Neural cell (in vitro differentiated cells): ENCODE measurements at regions not wholly inside any gene's neighbourhood (a gene's known extent, or its start where the extent isn't known, plus 50 kb on each side); places are given as distances from the start of the nearest gene placed in this dataset.
"Not testable (repeated sequence)": the region's sequence is repeated elsewhere in the genome, so short reads cannot be mapped to it uniquely, and the experiment has no call there.

ENCODE experiments used
- H2AFZ ChIP-seq: fragments of 200-600, 300-800 bp; sonication (generic), shearing (Covaris generic); 2 replicates; pipeline ENCODE4 v1.6.0; 2014; ENCODE audit warnings: low read depth, mild to moderate bottlenecking, antibody characterized with exemption, low read length, moderate library complexity
- H3F3A ChIP-seq: fragments of 200-600 bp; shearing (Covaris generic); 2 replicates; pipeline ENCODE4 v1.6.1; 2016; ENCODE audit warnings: mild to moderate bottlenecking, moderate library complexity, mixed read lengths, antibody characterized with exemption, low read length; ENCODE audit not compliant: insufficient read depth, poor library complexity, severe bottlenecking
- H3K27ac ChIP-seq: fragments of 200-600, 300-800 bp; sonication (generic), shearing (Covaris generic); 2 replicates; pipeline ENCODE4 v1.5.1; 2014; ENCODE audit warnings: mild to moderate bottlenecking, low read length, moderate library complexity
- H3K27me3 ChIP-seq: fragments of 300-800, 200-600 bp; sonication (generic), shearing (Covaris generic); 2 replicates; pipeline ENCODE4 v1.6.0; 2014; ENCODE audit warnings: mild to moderate bottlenecking, low read depth, low read length, moderate library complexity; ENCODE audit not compliant: insufficient read depth
- H3K36me3 ChIP-seq: fragments of 300-800, 200-600 bp; sonication (generic), shearing (Covaris generic); 2 replicates; pipeline ENCODE4 v1.5.1; 2014; ENCODE audit warnings: mild to moderate bottlenecking, antibody characterized with exemption, low read length, moderate library complexity; ENCODE audit not compliant: insufficient read depth
- H3K4me2 ChIP-seq: fragments of 300-800, 200-600 bp; sonication (generic), shearing (Covaris generic); 2 replicates; pipeline ENCODE4 v1.6.0; 2014; ENCODE audit warnings: mild to moderate bottlenecking, low read length
- H3K4me3 ChIP-seq: fragments of 300-800, 200-600 bp; sonication (generic), shearing (Covaris generic); 2 replicates; pipeline ENCODE4 v1.5.1; 2014; ENCODE audit warnings: mild to moderate bottlenecking, low read length, moderate library complexity
- H3K79me2 ChIP-seq: fragments of 200-600 bp; shearing (Covaris generic); replicated peaks from 2 replicates; pipeline ENCODE4 v1.6.0; 2014; ENCODE audit warnings: mild to moderate bottlenecking, low read length, moderate library complexity; ENCODE audit not compliant: insufficient read depth
- H3K9ac ChIP-seq: fragments of 300-800, 200-600 bp; sonication (generic), shearing (Covaris generic); 2 replicates; pipeline ENCODE4 v1.6.1; 2016; ENCODE audit warnings: mild to moderate bottlenecking, low read length, mixed read lengths
- H3K9me2 ChIP-seq: fragments of 200-600 bp; shearing (Covaris generic); 2 replicates; pipeline ENCODE4 v1.6.1; 2016; ENCODE audit warnings: mild to moderate bottlenecking, low read length, mixed read lengths; ENCODE audit not compliant: insufficient read depth
- H3K9me3 ChIP-seq: fragments of 200-600, 300-800 bp; sonication (generic), shearing (Covaris generic); 2 replicates; pipeline ENCODE4 v1.6.1; 2016; ENCODE audit warnings: mild to moderate bottlenecking, mixed run types, low read length, moderate library complexity, mixed read lengths
- H4K20me1 ChIP-seq: fragments of 200-600 bp; shearing (Covaris generic); 2 replicates; pipeline ENCODE4 v1.6.1; 2016; ENCODE audit warnings: mild to moderate bottlenecking, mixed run types; ENCODE audit not compliant: insufficient read depth
- CTCF ChIP-seq: fragments of 450-650 bp; IDR thresholded peaks from 2 replicates; pipeline ENCODE4 v1.5.1; 2014; ENCODE audit warnings: antibody characterized with exemption, mild to moderate bottlenecking, moderate library complexity; ENCODE audit not compliant: poor library complexity, severe bottlenecking
- EP300 ChIP-seq: fragments of 450-650 bp; conservative IDR thresholded peaks from 2 replicates; pipeline ENCODE4 v1.6.1; 2014; ENCODE audit warnings: antibody characterized with exemption, mild to moderate bottlenecking, moderate library complexity; ENCODE audit not compliant: poor library complexity, severe bottlenecking
- EZH2 ChIP-seq: fragments of 200-600, 300-800 bp; shearing (Covaris generic), sonication (generic); IDR thresholded peaks from 2 replicates; pipeline ENCODE4 v1.6.1; 2014; ENCODE audit warnings: antibody characterized with exemption, low read length, borderline replicate concordance, mild to moderate bottlenecking; ENCODE audit not compliant: insufficient read depth, poor library complexity, severe bottlenecking
- MXI1 ChIP-seq: fragments of 450-650 bp; conservative IDR thresholded peaks from 2 replicates; pipeline ENCODE4 v1.6.1; 2014; ENCODE audit warnings: antibody characterized with exemption, mild to moderate bottlenecking; ENCODE audit not compliant: poor library complexity, severe bottlenecking
- POLR2AphosphoS5 ChIP-seq: IDR thresholded peaks from 2 replicates; pipeline ENCODE4 v1.6.1; 2012
- RAD21 ChIP-seq: fragments of 450-650 bp; conservative IDR thresholded peaks from 2 replicates; pipeline ENCODE4 v1.6.1; 2014; ENCODE audit warnings: antibody characterized with exemption, mild to moderate bottlenecking, moderate library complexity
- REST ChIP-seq: IDR thresholded peaks from 2 replicates; pipeline ENCODE4 v1.6.1; 2012; ENCODE audit warnings: borderline replicate concordance
- TAF1 ChIP-seq: IDR thresholded peaks from 2 replicates; pipeline ENCODE4 v1.6.1; 2012; ENCODE audit warnings: low read depth

GRCh38 chr2:131834203-131835020, 306.7 kb downstream of the CCDC74A start:
- not testable (repeated sequence) for H3K4me2 ChIP-seq, H3K79me2 ChIP-seq, H3K36me3 ChIP-seq, H3K27ac ChIP-seq, H3K27me3 ChIP-seq, H4K20me1 ChIP-seq, H3K9ac ChIP-seq, H3K9me2 ChIP-seq, H3K4me3 ChIP-seq, H2AFZ ChIP-seq, H3K9me3 ChIP-seq, H3F3A ChIP-seq

- H4K20me1 ChIP-seq, H3K9ac ChIP-seq, H3K79me2 ChIP-seq, H3K27ac ChIP-seq, H3K9me3 ChIP-seq, H3K36me3 ChIP-seq, H3F3A ChIP-seq, H3K4me2 ChIP-seq, H3K9me2 ChIP-seq, H3K4me3 ChIP-seq, H3K27me3 ChIP-seq, H2AFZ ChIP-seq: not testable (repeated sequence)
These were observed 307.3 kb downstream of the CCDC74A start for GRCh38 chr2:131835022-131835421.

GRCh38 chr2:131835621-131836091, 308.0 kb downstream of the CCDC74A start:
- H3F3A ChIP-seq = no peaks in the 10 kb centered on the region
- H3K27me3 ChIP-seq = no peaks in the 10 kb centered on the region
- no peaks in the 10 kb centered on the region for H3K9me3 ChIP-seq
- no peak overlapping the region for H3K9ac ChIP-seq
- H3K9me2 ChIP-seq = no peaks in the 10 kb centered on the region
- TF ChIP-seq REST (no peak), RAD21 (no peak), MXI1 (no peak), CTCF (no peak), POLR2AphosphoS5 (no peak), TAF1 (no peak), EZH2 (no peak), EP300 (no peak)
- H3K4me3 ChIP-seq = no peak overlapping the region
- H3K79me2 ChIP-seq = no peaks in the 10 kb centered on the region
- no peaks in the 10 kb centered on the region for H3K36me3 ChIP-seq
- H3K4me2 ChIP-seq = no peak overlapping the region
- no peaks in the 10 kb centered on the region for H4K20me1 ChIP-seq
- H3K27ac ChIP-seq = no peak overlapping the region
- H2AFZ ChIP-seq = no peak overlapping the region

GRCh38 chr2:131836116-131836515, 308.4 kb downstream of the CCDC74A start:
- not testable (repeated sequence) for H3K27ac ChIP-seq, H2AFZ ChIP-seq, H3K4me3 ChIP-seq, H3K4me2 ChIP-seq, H3K27me3 ChIP-seq, H3K36me3 ChIP-seq, H3F3A ChIP-seq, H4K20me1 ChIP-seq, H3K9me2 ChIP-seq, H3K9ac ChIP-seq, H3K79me2 ChIP-seq, H3K9me3 ChIP-seq

GRCh38 chr2:131844044-131844443, 316.4 kb downstream of the CCDC74A start:
- not testable (repeated sequence) for H4K20me1 ChIP-seq, H3K4me2 ChIP-seq

More at GRCh38 chr2:131844044-131844443, 316.4 kb downstream of the CCDC74A start:
- H3K79me2 ChIP-seq, H3K9ac ChIP-seq, H3F3A ChIP-seq, H3K27ac ChIP-seq, H3K9me2 ChIP-seq, H3K27me3 ChIP-seq, H3K36me3 ChIP-seq, H3K4me3 ChIP-seq, H2AFZ ChIP-seq, H3K9me3 ChIP-seq: not testable (repeated sequence)
